Germinal center (tissue), 1 donor: ENCODE measurements at regions not wholly inside any gene's neighbourhood (a gene's known extent, or its start where the extent isn't known, plus 50 kb on each side); places are given as distances from the start of the nearest gene placed in this dataset.
"Not testable (repeated sequence)": the region's sequence is repeated elsewhere in the genome, so short reads cannot be mapped to it uniquely, and the experiment has no call there.

Experiments used
- DNase-seq: peaks from one replicate; pipeline ENCODE4 v3.0.0; 2012; ENCODE audit warnings: mixed read lengths, low spot score

- DNase-seq, result no peak
These were observed 160.8 kb upstream of the FAR2 start for GRCh38 chr12:28988325-28988704.

- DNase-seq, result no peak
These were observed 157.5 kb upstream of the FAR2 start for GRCh38 chr12:28991626-28992025.

GRCh38 chr12:28993720-28994119 is 155.4 kb upstream of the FAR2 start:
- DNase-seq, result no peak

- no peak for DNase-seq
These were observed 154.8 kb upstream of the FAR2 start for GRCh38 chr12:28994179-28994715.

GRCh38 chr12:28996688-28997087 is 152.4 kb upstream of the FAR2 start:
- no peak for DNase-seq

- DNase-seq, result no peak
These were observed 150.4 kb upstream of the FAR2 start for GRCh38 chr12:28998662-28999120.

GRCh38 chr12:29004066-29004935 is 144.8 kb upstream of the FAR2 start:
- no peak for DNase-seq

- no peak for DNase-seq
These were observed 144.2 kb upstream of the FAR2 start for GRCh38 chr12:29004936-29005304.

GRCh38 chr12:29008786-29009185 is 140.3 kb upstream of the FAR2 start:
- no peak for DNase-seq

GRCh38 chr12:29012673-29013072 is 136.4 kb upstream of the FAR2 start:
- DNase-seq, result no peak

- DNase-seq, result not testable (repeated sequence)
These were observed 131.5 kb upstream of the FAR2 start for GRCh38 chr12:29017532-29017931.

GRCh38 chr12:29023436-29024076 is 125.5 kb upstream of the FAR2 start:
- DNase-seq, result no peak

GRCh38 chr12:29024117-29024516 is 125.0 kb upstream of the FAR2 start:
- DNase-seq, result no peak

GRCh38 chr12:29025937-29026336 is 123.1 kb upstream of the FAR2 start:
- no peak for DNase-seq

GRCh38 chr12:29026419-29026818 is 122.7 kb upstream of the FAR2 start:
- DNase-seq, result no peak

GRCh38 chr12:29029484-29029883 is 119.6 kb upstream of the FAR2 start:
- not testable (repeated sequence) for DNase-seq

- DNase-seq, result no peak
These were observed 119.1 kb upstream of the FAR2 start for GRCh38 chr12:29030006-29030405.

- DNase-seq, result no peak
These were observed 116.6 kb upstream of the FAR2 start for GRCh38 chr12:29032446-29032845.

GRCh38 chr12:29033519-29033918 is 115.6 kb upstream of the FAR2 start:
- no peak for DNase-seq

- DNase-seq, result no peak
These were observed 114.0 kb upstream of the FAR2 start for GRCh38 chr12:29035112-29035511.

GRCh38 chr12:29039013-29039412 is 110.1 kb upstream of the FAR2 start:
- no peak for DNase-seq

- DNase-seq, result no peak
These were observed 107.5 kb upstream of the FAR2 start for GRCh38 chr12:29041621-29042020.

GRCh38 chr12:29043069-29043468 is 106.0 kb upstream of the FAR2 start:
- no peak for DNase-seq
